Nephron progenitor cell (in vitro differentiated cells): ENCODE measurements at regions not wholly inside any gene's neighbourhood (a gene's known extent, or its start where the extent isn't known, plus 50 kb on each side); places are given as distances from the start of the nearest gene placed in this dataset.

Experiments
- DNase-seq: peaks from one replicate; pipeline ENCODE4 v3.0.0; 2021
- H3K27ac Mint-ChIP-seq: 2 replicates; pipeline ENCODE4 v1.8.0; 2021; ENCODE audit warnings: mild to moderate bottlenecking, moderate library complexity, mixed read lengths
- H3K27me3 Mint-ChIP-seq: 2 replicates; pipeline ENCODE4 v1.8.0; 2021; ENCODE audit warnings: mild to moderate bottlenecking, low read depth, mixed read lengths; ENCODE audit not compliant: poor library complexity
- H3K36me3 Mint-ChIP-seq: 2 replicates; pipeline ENCODE4 v1.8.0; 2021; ENCODE audit warnings: low read depth, mixed read lengths
- H3K4me1 Mint-ChIP-seq: 2 replicates; pipeline ENCODE4 v1.8.0; 2021; ENCODE audit warnings: mixed read lengths
- H3K4me3 Mint-ChIP-seq: 2 replicates; pipeline ENCODE4 v1.8.0; 2021; ENCODE audit warnings: mild to moderate bottlenecking, moderate library complexity, mixed read lengths
- H3K9me3 Mint-ChIP-seq: 2 replicates; pipeline ENCODE4 v1.8.0; 2021; ENCODE audit warnings: mild to moderate bottlenecking, moderate library complexity, mixed read lengths
- CTCF ChIP-seq: fragments of 200-600 bp; sonication (generic); IDR thresholded peaks from 2 replicates; pipeline ENCODE4 v1.5.0; 2021; ENCODE audit warnings: antibody characterized with exemption

- TF ChIP-seq CTCF = peak; percentile 92
- H3K27me3 Mint-ChIP-seq = no peaks in the 10 kb centered on the region
- peaks cover 6% of the 10 kb centered on the region for H3K4me1 Mint-ChIP-seq
- no peak overlapping the region for H3K4me3 Mint-ChIP-seq
- no peaks in the 10 kb centered on the region for H3K36me3 Mint-ChIP-seq
- H3K27ac Mint-ChIP-seq = no peak overlapping the region
- H3K9me3 Mint-ChIP-seq = peaks cover 21% of the 10 kb centered on the region
- DNase-seq = peak; percentile 40
Measured at GRCh38 chr1:233790662-233791371, 113.7 kb upstream of the SLC35F3 start.

GRCh38 chr1:233791372-233791703 is 113.1 kb upstream of the SLC35F3 start:
- peak; percentile 3 for TF ChIP-seq CTCF
- no peak for DNase-seq
- H3K4me3 Mint-ChIP-seq = no peak overlapping the region
- no peak overlapping the region for H3K27ac Mint-ChIP-seq
- H3K27me3 Mint-ChIP-seq = no peaks in the 10 kb centered on the region
- peaks cover 21% of the 10 kb centered on the region for H3K9me3 Mint-ChIP-seq
- peaks cover 9% of the 10 kb centered on the region for H3K4me1 Mint-ChIP-seq
- H3K36me3 Mint-ChIP-seq = no peaks in the 10 kb centered on the region

- Mint-ChIP-seq H3K9me3 (peaks cover 21% of the 10 kb centered on the region), H3K4me3 (no peak overlapping the region), H3K36me3 (no peaks in the 10 kb centered on the region), H3K4me1 (peaks cover 11% of the 10 kb centered on the region), H3K27ac (no peak overlapping the region), H3K27me3 (no peaks in the 10 kb centered on the region)
- no peak for TF ChIP-seq CTCF
- DNase-seq = no peak
Measured at GRCh38 chr1:233791721-233792120, 112.8 kb upstream of the SLC35F3 start.

GRCh38 chr1:233794863-233795262 is 109.6 kb upstream of the SLC35F3 start:
- peaks cover 5% of the 10 kb centered on the region for H3K36me3 Mint-ChIP-seq
- no peak for TF ChIP-seq CTCF
- peaks cover 11% of the 10 kb centered on the region for H3K4me1 Mint-ChIP-seq
- H3K27me3 Mint-ChIP-seq = no peaks in the 10 kb centered on the region
- peaks cover 30% of the 10 kb centered on the region for H3K9me3 Mint-ChIP-seq
- no peak overlapping the region for H3K4me3 Mint-ChIP-seq
- DNase-seq = no peak
- H3K27ac Mint-ChIP-seq = no peak overlapping the region

GRCh38 chr1:233796146-233796783 is 108.2 kb upstream of the SLC35F3 start:
- H3K27me3 Mint-ChIP-seq = no peaks in the 10 kb centered on the region
- H3K4me1 Mint-ChIP-seq = peaks cover 11% of the 10 kb centered on the region
- no peak for TF ChIP-seq CTCF
- H3K36me3 Mint-ChIP-seq = peaks cover 5% of the 10 kb centered on the region
- H3K9me3 Mint-ChIP-seq = peaks cover 34% of the 10 kb centered on the region
- H3K4me3 Mint-ChIP-seq = no peak overlapping the region
- DNase-seq = peak; percentile 12
- no peak overlapping the region for H3K27ac Mint-ChIP-seq

- H3K9me3 Mint-ChIP-seq = peaks cover 44% of the 10 kb centered on the region
- H3K4me3 Mint-ChIP-seq = no peak overlapping the region
- TF ChIP-seq CTCF = no peak
- no peak for DNase-seq
- no peaks in the 10 kb centered on the region for H3K4me1 Mint-ChIP-seq
- H3K27me3 Mint-ChIP-seq = peaks cover 9% of the 10 kb centered on the region
- H3K27ac Mint-ChIP-seq = no peak overlapping the region
- H3K36me3 Mint-ChIP-seq = peaks cover 5% of the 10 kb centered on the region
Measured at GRCh38 chr1:233802611-233803010, 101.9 kb upstream of the SLC35F3 start.
